GM12878 (cell line): ENCODE measurements at regions not wholly inside any gene's neighbourhood (a gene's known extent, or its start where the extent isn't known, plus 50 kb on each side); places are given as distances from the start of the nearest gene placed in this dataset.

ENCODE experiments used
- ATAC-seq: fragments of 200-7000 bp; cut with Tn5 transposase; 3 replicates; pipeline ENCODE4 v1.9.1; 2020; ENCODE audit warnings: mild to moderate bottlenecking, moderate library complexity
- BruUV-seq: library from RNA; stranded (reverse); fragments of 400-500 nt; replicated peaks from 2 replicates; lab custom pipeline; 2021; lab: Mats Ljungman, UMichigan
- CTCF ChIA-PET: fragments of 300-600 bp; sonication (Branson Sonifier 250); formaldehyde crosslinking; extraction: SDS; loops from one replicate; lab custom pipeline; 2021; ENCODE audit warnings: inconsistent platforms; lab: Yijun Ruan, JAX
- POLR2A ChIA-PET: fragments of 350-600 bp; formaldehyde crosslinking; extraction: SDS; loops from one replicate; lab custom pipeline; 2021; ENCODE audit warnings: inconsistent platforms; lab: Charles Lee
- RAD21 ChIA-PET: fragments of 300-600 bp; sonication (Branson Sonifier 250); formaldehyde crosslinking; loops from one replicate; lab custom pipeline; 2023; ENCODE audit warnings: antibody characterized with exemption; ENCODE audit not compliant: unreplicated experiment; lab: Charles Lee
- SMC1A ChIA-PET: fragments of 300-600 bp; sonication (Branson Sonifier 250); formaldehyde crosslinking; loops from one replicate; lab custom pipeline; 2023; ENCODE audit not compliant: unreplicated experiment, uncharacterized antibody; lab: Charles Lee
- DNase-seq: peaks from one replicate; pipeline ENCODE4 v3.0.0-alpha.2; 2011; ENCODE audit warnings: low read depth, low spot score
- FAIRE-seq: peaks from 3 replicates; lab custom pipeline; 2011; peaks lifted over from hg19 to GRCh38; lab: Jason Lieb, UNC
- H2AFZ ChIP-seq: 2 replicates; pipeline ENCODE4 v1.6.0; 2011; ENCODE audit warnings: low read depth, low read length, control low read depth; ENCODE audit not compliant: control insufficient read depth
- H3K27ac ChIP-seq: 2 replicates; pipeline ENCODE4 v1.5.1; 2011; ENCODE audit warnings: control low read depth; ENCODE audit not compliant: control insufficient read depth, insufficient read depth
- H3K27me3 ChIP-seq, 2 experiments: replicated peaks in 1 of 2; 2 replicates each; pipeline versions ENCODE4 v1.6.0 to v1.6.1; 2011; ENCODE audit warnings: low read length in 1 of 2; ENCODE audit not compliant: control insufficient read depth in 2 of 2, insufficient read depth in 2 of 2
- H3K36me3 ChIP-seq, 2 experiments: 2 replicates each; pipeline ENCODE4 v1.5.1; 2011; ENCODE audit warnings: low read length in 1 of 2; ENCODE audit not compliant: control insufficient read depth in 2 of 2, insufficient read depth in 2 of 2
- H3K4me1 ChIP-seq: 2 replicates; pipeline ENCODE4 v1.6.1; 2011; ENCODE audit warnings: mild to moderate bottlenecking, low read length, moderate library complexity, mixed read lengths; ENCODE audit not compliant: control insufficient read depth, insufficient read depth
- H3K4me2 ChIP-seq: 2 replicates; pipeline ENCODE4 v1.6.0; 2011; ENCODE audit warnings: control low read depth; ENCODE audit not compliant: control insufficient read depth, insufficient read depth
- H3K4me3 ChIP-seq: fragments of 200-600 bp; sonication (generic); 2 replicates; pipeline ENCODE4 v1.5.1; 2016
- H3K79me2 ChIP-seq: 2 replicates; pipeline ENCODE4 v1.6.0; 2011; ENCODE audit warnings: low read length; ENCODE audit not compliant: control insufficient read depth, insufficient read depth
- H3K9ac ChIP-seq: 2 replicates; pipeline ENCODE4 v1.8.0; 2011; ENCODE audit warnings: low read length, control low read depth, mixed read lengths; ENCODE audit not compliant: control insufficient read depth, insufficient read depth
- H3K9me3 ChIP-seq: replicated peaks from 3 replicates; pipeline ENCODE4 v1.5.1; 2011; ENCODE audit warnings: mild to moderate bottlenecking, low read length; ENCODE audit not compliant: control insufficient read depth, insufficient read depth
- H4K20me1 ChIP-seq: 2 replicates; pipeline ENCODE4 v1.6.0; 2011; ENCODE audit not compliant: control insufficient read depth, insufficient read depth
- BMI1 ChIP-seq: fragments of 450-650 bp; IDR thresholded peaks from 2 replicates; pipeline ENCODE4 v1.6.1; 2016; ENCODE audit warnings: mild to moderate bottlenecking, moderate library complexity, borderline replicate concordance
- ESRRA ChIP-seq: IDR thresholded peaks from 2 replicates; pipeline ENCODE4 v1.6.1; 2012; ENCODE audit warnings: mild to moderate bottlenecking, low read length, improper control_type of control experiment
- MYC ChIP-seq: IDR thresholded peaks from 2 replicates; pipeline ENCODE4 v1.6.1; 2011; ENCODE audit warnings: mild to moderate bottlenecking, low read length, moderate library complexity, inconsistent platforms; ENCODE audit not compliant: insufficient read depth, insufficient replicate concordance, insufficient read length, severe bottlenecking
- NBN ChIP-seq: fragments of 450-650 bp; IDR thresholded peaks from 2 replicates; pipeline ENCODE4 v1.6.1; 2016
- NFIC ChIP-seq: IDR thresholded peaks from 2 replicates; pipeline ENCODE4 v1.6.1; 2012; ENCODE audit warnings: low read depth, mild to moderate bottlenecking, inconsistent platforms, low read length, moderate library complexity
- RELA ChIP-seq: fragments of 450-650 bp; IDR thresholded peaks from 2 replicates; pipeline ENCODE4 v1.8.0; 2014; ENCODE audit warnings: borderline replicate concordance; ENCODE audit not compliant: partially characterized antibody
- SUZ12 ChIP-seq: fragments of 200-600 bp; sonication (generic); IDR thresholded peaks from one replicate; pipeline ENCODE4 v1.6.1; 2018; ENCODE audit warnings: antibody characterized with exemption, mild to moderate bottlenecking; ENCODE audit not compliant: unreplicated experiment
- WGBS: methylation state at CpG from one replicate; pipeline ENCODE4 v1.1.6; 2016; ENCODE audit warnings: low lambda C conversion rate; ENCODE audit not compliant: insufficient replicate concordance, insufficient coverage; ENCODE audit errors: missing lambda C conversion rate; 5-methylcytosine and 5-hydroxymethylcytosine counted together
- in situ Hi-C: fragments of 300-500 bp; cut with MboI; formaldehyde crosslinking; loops from 9 replicates; pipeline ENCODE4 v1.14.3; 2018; ENCODE audit warnings: mixed read lengths
- intact Hi-C: fragments of 100-400 bp; cut with micrococcal nuclease; formaldehyde crosslinking; loops from one replicate; pipeline ENCODE4 v1.14.2; 2022; ENCODE audit not compliant: unreplicated experiment
- TF ChIP-seq, protein P1 (sequence below): fragments of 450-650 bp; IDR thresholded peaks from 2 replicates; pipeline ENCODE4 v1.6.1; 2017; ENCODE audit warnings: borderline replicate concordance
- TF ChIP-seq, protein P2 (sequence below): fragments of 450-650 bp; IDR thresholded peaks from 2 replicates; pipeline ENCODE4 v1.6.1; 2018; ENCODE audit warnings: mild to moderate bottlenecking, low read depth, moderate library complexity; ENCODE audit not compliant: partially characterized antibody
- TF ChIP-seq, protein P3 (sequence below): fragments of 450-650 bp; IDR thresholded peaks from 2 replicates; pipeline ENCODE4 v1.6.1; 2017; ENCODE audit warnings: mild to moderate bottlenecking
- TF ChIP-seq, protein P4 (sequence below): fragments of 450-650 bp; IDR thresholded peaks from 2 replicates; pipeline ENCODE4 v1.6.1; 2017; ENCODE audit warnings: mild to moderate bottlenecking, low read depth, inconsistent platforms; ENCODE audit not compliant: poor library complexity, severe bottlenecking

DNA sequence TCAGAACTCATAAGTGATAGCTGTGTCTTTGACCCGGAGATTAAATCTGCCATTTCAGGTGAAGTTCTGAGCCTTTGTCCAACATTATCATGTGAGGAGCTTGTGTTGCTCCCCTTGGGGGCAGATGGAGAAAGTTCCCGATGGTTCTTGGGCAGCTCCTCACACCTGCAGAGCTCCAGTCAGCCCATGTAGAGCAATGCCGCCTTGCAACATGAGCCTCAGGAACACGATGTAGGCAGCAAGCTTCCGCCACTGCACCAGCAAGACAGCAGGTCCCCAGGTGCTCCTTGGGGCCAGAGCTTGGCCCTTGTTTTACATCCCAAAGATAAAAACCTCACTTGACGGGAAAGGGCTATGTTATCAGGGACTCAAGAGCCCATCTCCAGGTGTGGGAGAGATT lies 292.7 kb downstream of the IRX1 start (continued):
- TF ChIP-seq, protein P1, sequence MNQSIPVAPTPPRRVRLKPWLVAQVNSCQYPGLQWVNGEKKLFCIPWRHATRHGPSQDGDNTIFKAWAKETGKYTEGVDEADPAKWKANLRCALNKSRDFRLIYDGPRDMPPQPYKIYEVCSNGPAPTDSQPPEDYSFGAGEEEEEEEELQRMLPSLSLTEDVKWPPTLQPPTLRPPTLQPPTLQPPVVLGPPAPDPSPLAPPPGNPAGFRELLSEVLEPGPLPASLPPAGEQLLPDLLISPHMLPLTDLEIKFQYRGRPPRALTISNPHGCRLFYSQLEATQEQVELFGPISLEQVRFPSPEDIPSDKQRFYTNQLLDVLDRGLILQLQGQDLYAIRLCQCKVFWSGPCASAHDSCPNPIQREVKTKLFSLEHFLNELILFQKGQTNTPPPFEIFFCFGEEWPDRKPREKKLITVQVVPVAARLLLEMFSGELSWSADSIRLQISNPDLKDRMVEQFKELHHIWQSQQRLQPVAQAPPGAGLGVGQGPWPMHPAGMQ, result no peak

DNA sequence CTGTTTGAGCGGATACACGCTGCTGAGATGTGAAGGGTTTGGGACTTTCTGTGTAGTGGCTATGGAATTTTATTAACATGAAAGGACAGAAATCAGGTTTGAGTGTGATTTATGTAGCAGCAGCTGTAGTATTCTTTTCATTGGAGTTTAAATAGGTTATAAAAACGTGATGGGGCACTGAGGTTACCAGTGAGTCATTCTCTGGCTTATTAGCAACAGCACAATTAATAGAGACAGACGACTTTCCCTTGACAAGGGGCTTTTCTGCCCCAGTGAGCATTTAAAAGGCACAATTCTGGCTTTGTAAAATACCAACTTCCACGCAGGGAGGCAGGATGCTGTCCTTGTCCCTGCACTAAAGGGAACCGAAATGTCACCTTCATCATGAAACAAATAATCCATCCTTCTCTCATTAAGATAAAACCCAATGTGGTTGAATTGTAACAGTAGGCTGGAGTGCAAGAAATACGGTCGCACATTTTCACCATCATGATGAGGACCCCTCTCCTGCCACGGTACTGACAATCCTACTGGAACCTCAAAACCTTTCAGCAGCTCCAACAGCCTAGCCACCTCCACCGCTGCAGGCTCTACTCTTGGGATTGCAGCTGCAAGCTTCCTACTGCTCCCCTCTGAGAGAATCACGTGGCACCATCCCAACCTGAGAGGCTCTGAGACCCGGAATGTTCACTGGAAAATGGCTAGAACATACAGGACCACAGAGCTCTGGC lies 293.9 kb downstream of the IRX1 start:
- in situ Hi-C loops, result no loop called here
- intact Hi-C loops, result no loop called here
- no peaks in the 10 kb centered on the region for H4K20me1 ChIP-seq
- no peaks in the 10 kb centered on the region for H3K27me3 ChIP-seq
- H3K27ac ChIP-seq, result no peak overlapping the region
- H3K9ac ChIP-seq, result no peak overlapping the region
- ChIA-PET POLR2A (no interaction called here), CTCF (no interaction called here), RAD21 (no interaction called here), SMC1A (no interaction called here)
- BruUV-seq, result no TSS peak
- FAIRE-seq, result no peak
- no peaks in the 10 kb centered on the region for H3K79me2 ChIP-seq
- DNase-seq, result no peak
- no peak overlapping the region for H3K4me3 ChIP-seq
- H3K4me2 ChIP-seq, result no peak overlapping the region
- no peak for ATAC-seq
- no peaks in the 10 kb centered on the region; the same call in 2 of the 3 replicates for H3K9me3 ChIP-seq
- 4% methylated on average over 12 of the region's 12 CpGs for WGBS
- no peak overlapping the region for H2AFZ ChIP-seq
- no peaks in the 10 kb centered on the region for H3K36me3 ChIP-seq
- H3K4me1 ChIP-seq, result no peaks in the 10 kb centered on the region
- TF ChIP-seq, protein P2, sequence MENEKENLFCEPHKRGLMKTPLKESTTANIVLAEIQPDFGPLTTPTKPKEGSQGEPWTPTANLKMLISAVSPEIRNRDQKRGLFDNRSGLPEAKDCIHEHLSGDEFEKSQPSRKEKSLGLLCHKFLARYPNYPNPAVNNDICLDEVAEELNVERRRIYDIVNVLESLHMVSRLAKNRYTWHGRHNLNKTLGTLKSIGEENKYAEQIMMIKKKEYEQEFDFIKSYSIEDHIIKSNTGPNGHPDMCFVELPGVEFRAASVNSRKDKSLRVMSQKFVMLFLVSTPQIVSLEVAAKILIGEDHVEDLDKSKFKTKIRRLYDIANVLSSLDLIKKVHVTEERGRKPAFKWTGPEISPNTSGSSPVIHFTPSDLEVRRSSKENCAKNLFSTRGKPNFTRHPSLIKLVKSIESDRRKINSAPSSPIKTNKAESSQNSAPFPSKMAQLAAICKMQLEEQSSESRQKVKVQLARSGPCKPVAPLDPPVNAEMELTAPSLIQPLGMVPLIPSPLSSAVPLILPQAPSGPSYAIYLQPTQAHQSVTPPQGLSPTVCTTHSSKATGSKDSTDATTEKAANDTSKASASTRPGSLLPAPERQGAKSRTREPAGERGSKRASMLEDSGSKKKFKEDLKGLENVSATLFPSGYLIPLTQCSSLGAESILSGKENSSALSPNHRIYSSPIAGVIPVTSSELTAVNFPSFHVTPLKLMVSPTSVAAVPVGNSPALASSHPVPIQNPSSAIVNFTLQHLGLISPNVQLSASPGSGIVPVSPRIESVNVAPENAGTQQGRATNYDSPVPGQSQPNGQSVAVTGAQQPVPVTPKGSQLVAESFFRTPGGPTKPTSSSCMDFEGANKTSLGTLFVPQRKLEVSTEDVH, result no peak
- TF ChIP-seq NBN, result no peak
- TF ChIP-seq BMI1, result no peak
- TF ChIP-seq, protein P3, sequence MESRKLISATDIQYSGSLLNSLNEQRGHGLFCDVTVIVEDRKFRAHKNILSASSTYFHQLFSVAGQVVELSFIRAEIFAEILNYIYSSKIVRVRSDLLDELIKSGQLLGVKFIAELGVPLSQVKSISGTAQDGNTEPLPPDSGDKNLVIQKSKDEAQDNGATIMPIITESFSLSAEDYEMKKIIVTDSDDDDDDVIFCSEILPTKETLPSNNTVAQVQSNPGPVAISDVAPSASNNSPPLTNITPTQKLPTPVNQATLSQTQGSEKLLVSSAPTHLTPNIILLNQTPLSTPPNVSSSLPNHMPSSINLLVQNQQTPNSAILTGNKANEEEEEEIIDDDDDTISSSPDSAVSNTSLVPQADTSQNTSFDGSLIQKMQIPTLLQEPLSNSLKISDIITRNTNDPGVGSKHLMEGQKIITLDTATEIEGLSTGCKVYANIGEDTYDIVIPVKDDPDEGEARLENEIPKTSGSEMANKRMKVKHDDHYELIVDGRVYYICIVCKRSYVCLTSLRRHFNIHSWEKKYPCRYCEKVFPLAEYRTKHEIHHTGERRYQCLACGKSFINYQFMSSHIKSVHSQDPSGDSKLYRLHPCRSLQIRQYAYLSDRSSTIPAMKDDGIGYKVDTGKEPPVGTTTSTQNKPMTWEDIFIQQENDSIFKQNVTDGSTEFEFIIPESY, result no peak
- TF ChIP-seq, protein P4, sequence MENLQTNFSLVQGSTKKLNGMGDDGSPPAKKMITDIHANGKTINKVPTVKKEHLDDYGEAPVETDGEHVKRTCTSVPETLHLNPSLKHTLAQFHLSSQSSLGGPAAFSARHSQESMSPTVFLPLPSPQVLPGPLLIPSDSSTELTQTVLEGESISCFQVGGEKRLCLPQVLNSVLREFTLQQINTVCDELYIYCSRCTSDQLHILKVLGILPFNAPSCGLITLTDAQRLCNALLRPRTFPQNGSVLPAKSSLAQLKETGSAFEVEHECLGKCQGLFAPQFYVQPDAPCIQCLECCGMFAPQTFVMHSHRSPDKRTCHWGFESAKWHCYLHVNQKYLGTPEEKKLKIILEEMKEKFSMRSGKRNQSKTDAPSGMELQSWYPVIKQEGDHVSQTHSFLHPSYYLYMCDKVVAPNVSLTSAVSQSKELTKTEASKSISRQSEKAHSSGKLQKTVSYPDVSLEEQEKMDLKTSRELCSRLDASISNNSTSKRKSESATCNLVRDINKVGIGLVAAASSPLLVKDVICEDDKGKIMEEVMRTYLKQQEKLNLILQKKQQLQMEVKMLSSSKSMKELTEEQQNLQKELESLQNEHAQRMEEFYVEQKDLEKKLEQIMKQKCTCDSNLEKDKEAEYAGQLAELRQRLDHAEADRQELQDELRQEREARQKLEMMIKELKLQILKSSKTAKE, result no peak
- no peak for TF ChIP-seq SUZ12
- no peak for TF ChIP-seq ESRRA
- TF ChIP-seq MYC, result no peak
- TF ChIP-seq RELA, result no peak
- no peak for TF ChIP-seq NFIC
